Left lung (tissue), 4 donors: ENCODE measurements at regions not wholly inside any gene's neighbourhood (a gene's known extent, or its start where the extent isn't known, plus 50 kb on each side); places are given as distances from the start of the nearest gene placed in this dataset.
A peak's percentile ranks its signal among the peaks of the same experiment; 100 is the strongest.
"Not testable (repeated sequence)": the region's sequence is repeated elsewhere in the genome, so short reads cannot be mapped to it uniquely, and the experiment has no call there.

ENCODE experiments used
- ATAC-seq: fragments of 200-7000 bp; cut with Tn5 transposase; one replicate; pipeline ENCODE4 v1.9.1; 2020; ENCODE audit warnings: moderate library complexity
- DNase-seq, 4 donors: peaks; one replicate each; pipeline ENCODE4 v3.0.0-alpha.2; 2013 to 2020
- H3K27ac ChIP-seq, 2 donors: fragments of 200-600 bp; sonication (generic) in 1 of 2; one replicate each; pipeline versions ENCODE4 v1.5.0 to v1.8.0; 2020 to 2021
- H3K27me3 ChIP-seq, 2 donors: fragments of 200-600 bp; sonication (generic) in 1 of 2; one replicate each; pipeline versions ENCODE4 v1.5.0 to v1.8.0; 2020 to 2021
- H3K36me3 ChIP-seq, 2 donors: fragments of 200-600 bp; sonication (generic) in 1 of 2; one replicate each; pipeline versions ENCODE4 v1.5.0 to v1.8.0; 2020 to 2021
- H3K4me1 ChIP-seq, 2 donors: fragments of 200-600 bp; one replicate each; pipeline ENCODE4 v1.8.0; 2021
- H3K4me3 ChIP-seq, 2 donors: fragments of 200-600 bp; sonication (generic) in 1 of 2; one replicate each; pipeline versions ENCODE4 v1.5.0 to v1.8.0; 2020 to 2021; ENCODE audit warnings: mild to moderate bottlenecking in 1 of 2
- H3K9me3 ChIP-seq, 2 donors: fragments of 200-600 bp; sonication (generic) in 1 of 2; one replicate each; pipeline versions ENCODE4 v1.5.0 to v1.8.0; 2020 to 2021
- CTCF ChIP-seq, 2 donors: fragments of 200-600 bp; sonication (generic) in 1 of 2; IDR thresholded peaks; one replicate each; pipeline versions ENCODE4 v1.5.0 to v1.8.0; 2021; ENCODE audit warnings: antibody characterized with exemption in 2 of 2
- intact Hi-C, 2 donors: fragments of 100-400 bp; cut with DNase I; formaldehyde crosslinking; loops; one replicate each; pipeline versions ENCODE4 v1.11.2 to v1.14.2; 2022
- donor health status: DM: no; HTN: yes; CAD: no.
- donor health status: DM: no; HTN: no; CAD: no.

DNA sequence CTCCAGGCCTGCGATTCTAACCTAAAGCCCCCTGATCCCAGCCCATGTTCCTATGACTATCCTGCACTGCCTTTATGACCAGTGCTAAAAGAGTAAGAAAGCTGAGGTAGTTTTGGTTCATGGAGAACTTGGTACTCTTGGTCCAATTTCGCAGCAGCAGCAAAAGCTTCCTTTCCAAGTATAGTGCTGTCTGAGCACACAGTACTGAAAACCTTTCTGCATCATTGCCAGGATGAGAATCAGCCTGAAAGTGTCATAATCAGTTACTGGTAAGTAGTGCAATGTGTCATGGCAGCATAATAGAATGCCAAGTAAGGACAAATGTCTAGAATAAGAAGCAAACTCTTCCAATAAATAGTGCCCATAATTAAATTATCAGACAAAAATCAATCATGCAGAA lies 889.6 kb upstream of the ADGRL4 start:
- intact Hi-C loops, result no loop called here
- no peak overlapping the region for H3K27ac ChIP-seq
- H3K27me3 ChIP-seq, result no peaks in the 10 kb centered on the region
- no peaks in the 10 kb centered on the region for H3K36me3 ChIP-seq
- DNase-seq, result no peak
- no peak overlapping the region for H3K4me3 ChIP-seq
- no peak for ATAC-seq
- no peaks in the 10 kb centered on the region for H3K4me1 ChIP-seq
- TF ChIP-seq CTCF (IDR thresholded peaks at IDR 0.05), result no peak
- H3K9me3 ChIP-seq, result no peaks in the 10 kb centered on the region

DNA sequence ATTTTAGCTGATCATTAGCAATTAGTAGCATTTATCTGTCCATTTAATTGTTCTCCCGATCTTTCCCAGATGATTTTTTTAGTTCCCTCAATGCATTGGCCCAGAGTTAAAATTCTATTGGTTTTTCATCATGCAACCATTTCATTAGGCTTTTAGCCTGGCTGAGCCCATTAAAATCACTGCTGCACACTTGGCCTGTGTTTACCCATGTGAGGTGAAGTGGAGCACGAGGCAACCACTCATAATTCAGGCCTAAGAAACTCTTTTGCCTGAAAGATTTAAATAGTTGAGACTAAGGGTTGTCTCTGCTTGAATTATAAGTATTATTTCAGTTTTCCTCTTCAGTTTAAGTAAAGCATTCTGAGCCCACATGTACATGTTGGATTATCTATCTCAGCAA lies 889.0 kb upstream of the ADGRL4 start:
- DNase-seq, result peak in 1 of 4 donors; percentile 22
- no peaks in the 10 kb centered on the region for H3K27me3 ChIP-seq
- no peak overlapping the region for H3K4me3 ChIP-seq
- peak; percentile 76 for ATAC-seq
- no peaks in the 10 kb centered on the region for H3K36me3 ChIP-seq
- no peaks in the 10 kb centered on the region for H3K4me1 ChIP-seq
- no peak overlapping the region for H3K27ac ChIP-seq
- no peak for TF ChIP-seq CTCF (IDR thresholded peaks at IDR 0.05)
- H3K9me3 ChIP-seq, result no peaks in the 10 kb centered on the region
- intact Hi-C loops, result no loop called here

- ATAC-seq, H3K27ac ChIP-seq, H3K27me3 ChIP-seq, intact Hi-C loops, H3K4me1 ChIP-seq, H3K4me3 ChIP-seq, H3K9me3 ChIP-seq, H3K36me3 ChIP-seq: not testable (repeated sequence)
- peak in 1 of 4 donors; percentile 67 for DNase-seq
Observed at GRCh38 chr1:79894129-79894528, 887.6 kb upstream of the ADGRL4 start.

GRCh38 chr1:79887059-79887458 lies 880.5 kb upstream of the ADGRL4 start:
- H3K36me3 ChIP-seq, result no peaks in the 10 kb centered on the region
- H3K27me3 ChIP-seq, result no peaks in the 10 kb centered on the region
- intact Hi-C loops, result no loop called here
- DNase-seq (no peak), ATAC-seq (no peak)
- no peak for TF ChIP-seq CTCF (IDR thresholded peaks at IDR 0.05)
- H3K27ac ChIP-seq, result no peak overlapping the region
- H3K4me1 ChIP-seq, result no peaks in the 10 kb centered on the region
- peaks cover 0 to 27% of the 10 kb centered on the region in 2 donors for H3K9me3 ChIP-seq
- no peak overlapping the region for H3K4me3 ChIP-seq

GRCh38 chr1:79885101-79885500 lies 878.6 kb upstream of the ADGRL4 start:
- TF ChIP-seq CTCF (IDR thresholded peaks at IDR 0.05), result no peak
- ATAC-seq (no peak), DNase-seq (no peak)
- no peak overlapping the region for H3K4me3 ChIP-seq
- H3K27ac ChIP-seq, result no peak overlapping the region
- H3K4me1 ChIP-seq, result no peaks in the 10 kb centered on the region
- intact Hi-C loops, result no loop called here
- no peaks in the 10 kb centered on the region for H3K36me3 ChIP-seq
- peaks cover 0 to 37% of the 10 kb centered on the region in 2 donors for H3K9me3 ChIP-seq
- no peaks in the 10 kb centered on the region for H3K27me3 ChIP-seq

GRCh38 chr1:79877086-79877485 lies 870.6 kb upstream of the ADGRL4 start:
- ATAC-seq (no peak), DNase-seq (no peak)
- Histone ChIP-seq H3K4me1 (no peaks in the 10 kb centered on the region), H3K9me3 (peaks cover 0 to 34% of the 10 kb centered on the region in 2 donors), H3K27me3 (no peaks in the 10 kb centered on the region), H3K4me3 (no peak overlapping the region), H3K36me3 (no peaks in the 10 kb centered on the region), H3K27ac (no peak overlapping the region)
- intact Hi-C loops, result no loop called here
- TF ChIP-seq CTCF (IDR thresholded peaks at IDR 0.05), result no peak
